ENCODE measurements at regions not wholly inside any gene's neighbourhood (a gene's known extent, or its start where the extent isn't known, plus 50 kb on each side); places are given as distances from the start of the nearest gene placed in this dataset.
"Not testable (repeated sequence)": the region's sequence is repeated elsewhere in the genome, so short reads cannot be mapped to it uniquely, and the experiment has no call there.

- no peak for DNase-seq
Measured at GRCh38 chr20:51305316-51306052, 237.0 kb downstream of the NFATC2 start.

- DNase-seq: no peak
Measured at GRCh38 chr20:51303731-51304670, 238.5 kb downstream of the NFATC2 start.

GRCh38 chr20:51301026-51301425 is 241.5 kb downstream of the NFATC2 start:
- DNase-seq: no peak

- DNase-seq: no peak
Measured at GRCh38 chr20:51300104-51300503, 242.4 kb downstream of the NFATC2 start.

GRCh38 chr20:51299413-51299812 is 243.1 kb downstream of the NFATC2 start:
- no peak for DNase-seq

GRCh38 chr20:51298141-51298749 is 244.3 kb downstream of the NFATC2 start:
- no peak for DNase-seq

DNA sequence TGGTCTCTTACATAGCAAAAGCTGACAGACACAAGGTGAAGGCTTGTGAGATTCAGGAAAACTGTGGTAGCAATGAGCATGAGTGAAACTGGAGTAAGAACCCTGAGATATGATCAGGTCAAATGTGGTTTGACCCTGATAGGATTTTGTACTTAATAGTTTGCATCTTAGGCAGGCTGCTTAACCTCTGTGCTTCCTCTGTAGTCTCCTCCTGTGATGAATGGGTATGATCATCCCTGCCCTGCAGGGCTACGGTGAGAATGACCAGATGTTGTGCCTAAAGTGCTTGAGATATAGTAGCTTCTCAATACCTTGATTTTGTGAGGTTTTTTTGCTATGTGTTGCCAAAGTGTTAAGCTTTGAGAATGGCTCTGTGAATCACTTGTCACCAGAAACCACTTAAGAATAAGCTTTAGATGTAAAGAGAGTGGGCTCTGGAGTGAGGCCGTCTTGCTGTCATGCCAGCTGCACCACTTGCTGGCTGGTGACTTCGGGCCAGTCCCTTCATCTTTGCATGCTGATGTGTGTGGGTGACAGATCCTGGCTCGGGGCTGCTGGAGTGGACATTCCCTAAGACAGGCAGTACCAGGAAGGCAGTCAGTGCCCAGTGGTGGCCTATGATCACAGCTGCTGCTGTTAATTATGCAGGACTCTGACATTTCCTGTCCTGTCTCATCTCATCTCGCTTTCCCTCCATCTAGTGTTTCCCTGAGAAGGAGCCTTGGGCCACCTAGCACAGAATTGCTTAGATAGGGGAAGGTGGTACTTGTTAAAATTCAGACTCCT is 254.7 kb downstream of the NFATC2 start:
- no peak for DNase-seq

DNA sequence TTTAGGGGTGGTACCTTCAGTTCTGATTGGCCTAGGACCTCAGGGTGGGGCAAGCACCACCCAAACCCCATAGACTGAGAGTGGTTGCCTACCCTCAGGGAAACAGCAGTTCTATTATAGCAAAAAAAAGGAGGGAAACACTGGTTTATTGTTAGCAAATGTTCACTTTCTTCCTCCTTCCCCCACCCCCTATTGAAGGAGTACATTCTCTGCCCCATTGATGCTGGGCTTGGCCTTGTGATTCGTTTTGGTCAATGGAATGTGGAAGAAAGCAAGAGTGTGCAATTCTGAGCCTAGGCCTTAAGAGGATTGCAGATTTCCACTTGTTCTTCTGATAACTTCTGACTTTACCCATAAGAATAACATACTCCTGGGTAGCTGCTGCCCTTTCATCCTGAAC is 255.8 kb downstream of the NFATC2 start:
- DNase-seq: no peak

DNA sequence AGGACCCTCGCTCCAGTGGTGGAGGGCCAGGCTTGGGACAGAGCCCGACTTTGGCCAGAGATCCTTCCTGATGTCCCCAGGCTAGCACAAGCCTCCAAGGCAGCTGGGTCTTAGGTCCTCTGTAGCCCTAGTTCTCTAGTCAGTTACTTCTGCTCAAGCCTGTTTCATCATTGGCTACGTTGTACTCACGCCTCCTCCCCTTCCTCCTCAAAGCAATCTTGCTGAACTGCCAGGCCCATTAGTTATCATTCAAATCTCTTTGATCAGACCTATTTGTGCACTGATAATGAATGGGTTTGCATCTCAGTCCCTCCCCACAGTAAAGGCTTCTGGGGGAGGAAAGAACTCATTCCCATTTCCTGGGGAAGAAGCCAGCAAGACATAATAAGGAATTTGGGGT is 256.8 kb downstream of the NFATC2 start:
- DNase-seq: no peak

DNA sequence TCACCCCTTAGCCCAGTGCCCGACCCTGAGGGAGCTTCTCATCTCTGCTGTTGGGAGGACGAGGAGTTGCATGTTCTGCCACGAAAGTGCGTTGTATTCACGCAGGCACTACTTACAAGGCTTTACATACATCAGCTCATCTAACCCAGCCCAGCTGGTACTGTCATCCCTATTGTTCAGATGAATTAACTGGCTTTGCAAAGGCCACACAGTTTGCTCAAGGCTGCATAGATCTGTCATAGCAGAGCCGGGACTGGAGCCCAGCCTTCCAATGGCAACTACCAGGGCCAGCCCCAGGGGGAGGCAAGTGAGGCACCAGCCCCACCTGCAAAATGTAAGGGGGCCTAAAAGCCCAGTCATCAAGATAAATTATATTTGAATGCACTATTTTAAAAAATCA is 257.6 kb downstream of the NFATC2 start:
- no peak for DNase-seq

GRCh38 chr20:51284176-51284575 is 258.3 kb downstream of the NFATC2 start:
- DNase-seq: no peak

GRCh38 chr20:51281521-51281920 is 258.6 kb upstream of the KCNG1 start:
- no peak for DNase-seq

GRCh38 chr20:51280047-51280446 is 257.1 kb upstream of the KCNG1 start:
- DNase-seq: no peak

- DNase-seq: no peak
Measured at GRCh38 chr20:51277961-51278360, 255.1 kb upstream of the KCNG1 start.

GRCh38 chr20:51276296-51276695 is 253.4 kb upstream of the KCNG1 start:
- DNase-seq: no peak

GRCh38 chr20:51275826-51276225 is 252.9 kb upstream of the KCNG1 start:
- no peak for DNase-seq

- DNase-seq: no peak
Measured at GRCh38 chr20:51275181-51275580, 252.3 kb upstream of the KCNG1 start.

DNA sequence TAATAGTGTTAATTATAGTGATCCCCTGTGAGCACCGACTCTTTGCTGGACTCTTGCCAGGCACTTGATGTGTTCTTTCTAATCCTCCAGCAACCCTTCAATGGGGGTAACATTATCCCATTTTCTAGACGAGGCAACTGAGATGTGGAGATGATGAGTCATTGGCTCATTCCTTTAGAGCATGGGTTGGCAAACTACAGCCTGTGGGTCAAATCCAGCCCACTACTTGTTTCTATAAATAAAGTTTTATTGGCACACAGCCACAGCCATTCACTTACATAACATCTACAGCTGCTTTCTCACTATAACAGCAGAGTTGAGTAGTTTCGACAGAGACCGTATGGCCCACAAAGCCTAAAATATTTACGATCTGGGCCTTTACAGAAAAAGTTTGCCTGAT is 249.5 kb upstream of the KCNG1 start:
- DNase-seq: peak in 1 of 3 experiments; percentile 53

DNA sequence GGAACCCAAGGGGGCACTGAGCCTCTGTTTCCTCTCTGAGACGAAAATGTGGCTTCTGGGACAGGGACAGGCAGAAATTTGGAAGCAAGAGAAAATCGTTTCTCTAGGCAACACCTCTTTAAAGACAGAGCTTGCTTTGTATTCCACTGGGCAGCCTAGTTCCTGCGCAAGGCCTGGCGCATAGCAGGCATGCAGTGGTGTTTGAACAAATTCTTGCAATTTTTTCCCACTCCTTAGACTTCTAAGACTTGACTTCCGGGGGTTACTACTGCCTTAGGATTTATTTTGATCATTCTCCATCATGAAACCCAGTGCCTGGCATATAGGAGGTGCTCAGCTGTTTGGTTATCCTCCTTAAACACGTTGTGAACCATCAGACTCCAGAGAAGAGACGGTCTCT is 249.0 kb upstream of the KCNG1 start:
- no peak for DNase-seq

GRCh38 chr20:51271289-51271688 is 248.4 kb upstream of the KCNG1 start:
- not testable (repeated sequence) for DNase-seq

- no peak for DNase-seq
Measured at GRCh38 chr20:51269671-51270070, 246.8 kb upstream of the KCNG1 start.

DNA sequence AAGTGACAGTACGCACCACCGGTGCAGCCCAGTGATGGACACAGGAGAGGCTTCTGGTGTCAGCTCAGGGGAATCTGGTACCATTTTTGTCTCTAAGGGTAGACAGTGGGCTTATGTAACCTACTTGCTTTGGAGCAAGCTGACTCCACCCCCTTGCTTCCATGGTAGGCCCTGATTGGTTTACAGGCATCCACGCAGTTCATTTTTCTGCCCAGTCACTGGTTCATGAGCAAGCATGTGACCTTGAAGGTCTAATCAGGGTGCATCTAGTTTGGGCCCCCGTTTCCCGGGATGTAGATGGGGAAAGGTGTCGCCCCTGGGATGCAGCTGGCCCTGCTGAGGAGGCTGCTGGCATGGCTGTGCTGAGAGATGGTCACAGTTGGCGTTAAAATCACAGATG is 244.8 kb upstream of the KCNG1 start:
- no peak for DNase-seq

DNA sequence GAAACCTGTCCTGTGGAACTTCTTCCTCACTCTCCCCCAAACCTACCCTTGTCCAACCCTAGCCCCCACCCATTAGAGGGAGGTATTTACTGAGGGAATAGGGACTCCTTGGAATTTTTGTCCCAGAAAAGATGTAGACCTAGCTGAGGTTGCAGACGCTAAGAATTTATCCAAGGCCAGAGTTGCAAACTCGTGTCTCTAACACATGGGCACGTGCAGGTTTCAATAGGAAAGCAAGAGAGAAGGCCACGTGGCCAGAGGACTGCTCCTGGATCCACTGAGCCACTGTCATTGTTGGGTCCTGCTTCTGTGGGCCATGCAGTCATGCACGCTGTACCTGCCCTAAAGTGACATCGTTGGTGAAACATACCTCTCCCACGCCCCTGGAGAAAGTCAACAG is 243.4 kb upstream of the KCNG1 start:
- no peak for DNase-seq

Data from NCI-H1417 (cell line).